Dedifferentiated amniotic fluid mesenchymal stem cell (primary cell): ENCODE measurements at regions not wholly inside any gene's neighbourhood (a gene's known extent, or its start where the extent isn't known, plus 50 kb on each side); places are given as distances from the start of the nearest gene placed in this dataset.

Experiments
- DNase-seq: peaks from one replicate; pipeline ENCODE4 v3.0.0-alpha.2; 2016; ENCODE audit errors: extremely low spot score

DNA sequence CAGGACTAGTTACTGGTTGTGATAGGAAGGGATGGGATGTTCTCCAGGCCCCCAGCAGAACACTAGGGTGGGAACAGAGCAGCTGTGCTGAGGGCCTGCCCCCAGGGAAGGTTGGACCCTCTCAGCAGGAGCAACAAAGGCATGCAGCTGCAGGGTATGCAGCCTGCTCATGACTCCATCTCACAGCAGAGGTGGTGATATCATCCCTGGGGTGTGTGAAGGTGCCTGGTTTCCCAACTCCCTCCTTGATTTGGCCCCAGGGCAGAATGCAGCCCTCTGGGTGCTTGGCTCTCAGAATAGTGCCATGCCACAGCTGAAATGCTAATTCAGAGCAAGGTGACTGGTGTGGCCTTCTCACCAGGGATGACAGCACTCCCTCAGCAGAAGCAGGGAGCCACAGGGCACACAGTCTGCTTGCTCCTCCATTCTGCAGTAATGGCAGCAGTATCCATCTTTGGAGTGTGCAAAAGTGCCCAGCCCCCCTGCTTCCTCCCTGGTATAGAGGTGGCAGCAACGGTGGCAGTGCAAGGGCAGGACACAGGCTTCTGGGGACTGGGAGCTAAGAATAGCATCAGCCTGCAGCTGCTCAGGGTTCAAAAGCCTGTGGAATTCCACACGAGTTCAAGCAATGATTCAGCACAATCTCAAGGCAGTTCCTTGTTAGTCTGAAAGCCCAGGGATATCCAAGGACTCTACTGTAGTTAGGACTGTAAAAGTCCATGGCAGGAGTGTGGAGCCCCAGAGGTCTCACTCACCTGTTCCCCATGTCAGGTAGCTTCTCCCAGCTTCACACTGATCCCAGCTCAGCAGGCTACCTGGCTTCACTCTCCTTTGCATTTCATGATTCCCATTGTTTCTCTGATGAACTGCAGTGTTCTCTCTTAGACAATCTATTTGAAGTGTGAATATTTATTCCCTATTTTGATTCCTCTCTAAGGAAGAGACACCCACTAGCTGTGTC lies 298.1 kb upstream of the FOXG1 start:
- no peak for DNase-seq

- no peak for DNase-seq
These were observed 284.1 kb upstream of the FOXG1 start for GRCh38 chr14:28482251-28483040.

GRCh38 chr14:28483506-28483905 lies 283.1 kb upstream of the FOXG1 start:
- no peak for DNase-seq

GRCh38 chr14:28488684-28489083 lies 277.9 kb upstream of the FOXG1 start:
- DNase-seq: no peak

DNA sequence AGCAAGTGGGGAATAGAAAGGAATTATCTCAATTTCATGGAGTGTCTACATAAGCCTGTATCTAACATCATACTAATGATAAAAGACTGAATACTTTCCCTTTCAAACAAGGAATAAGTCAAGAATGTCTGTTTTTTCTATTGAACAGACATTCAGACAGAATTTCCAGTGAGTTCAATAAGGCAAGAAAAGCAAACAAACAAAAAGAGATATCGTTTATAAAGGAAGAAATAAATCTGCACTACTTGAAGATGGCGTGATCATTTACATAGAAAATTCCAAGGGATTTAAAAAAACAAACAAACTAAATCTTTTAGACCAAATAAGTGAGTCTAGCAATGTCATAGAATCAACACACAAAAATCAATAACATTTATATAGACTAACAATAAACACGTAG lies 273.1 kb upstream of the FOXG1 start:
- DNase-seq: no peak

GRCh38 chr14:28494196-28494595 lies 272.4 kb upstream of the FOXG1 start:
- no peak for DNase-seq

DNA sequence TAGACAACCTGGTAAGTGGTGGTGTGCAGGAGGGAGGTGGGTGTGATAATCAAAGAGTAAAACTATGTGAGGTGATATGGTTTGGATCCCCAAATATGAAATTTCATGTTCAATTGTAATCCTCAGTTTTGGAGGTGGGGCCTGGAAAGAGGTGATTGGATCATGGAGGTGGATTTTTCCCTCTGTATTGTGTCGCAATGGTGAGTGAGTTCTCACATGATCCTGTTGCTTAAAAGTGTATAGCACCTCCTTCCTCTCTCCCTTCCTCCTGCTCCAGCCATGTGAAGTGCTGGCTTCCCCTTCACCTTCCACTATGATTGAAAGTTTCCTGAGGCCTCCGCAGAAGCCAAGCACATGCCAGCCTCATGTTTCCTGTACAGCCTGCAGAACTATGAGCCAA lies 270.2 kb upstream of the FOXG1 start:
- no peak for DNase-seq

DNA sequence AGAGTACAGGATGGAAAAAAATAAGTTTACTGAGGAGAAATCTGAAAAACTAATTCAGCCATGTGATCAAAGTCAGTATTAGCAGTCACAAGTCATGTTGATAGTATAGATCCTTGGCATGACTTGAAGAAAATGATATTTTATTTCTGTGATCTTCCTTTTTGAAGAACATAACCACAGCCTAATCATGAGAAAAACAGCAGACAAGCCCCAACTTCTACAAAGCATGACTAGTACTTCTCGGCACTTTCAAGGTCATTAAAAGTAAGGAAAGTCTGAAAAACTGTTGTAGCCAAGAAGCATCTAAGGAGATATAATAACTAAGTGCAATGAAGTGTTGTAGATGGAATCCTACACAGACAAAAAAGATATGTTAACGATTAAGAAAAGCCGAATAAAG lies 264.1 kb upstream of the FOXG1 start:
- no peak for DNase-seq

- DNase-seq: peak; percentile 94
These were observed 251.0 kb upstream of the FOXG1 start for GRCh38 chr14:28515571-28515970.

- no peak for DNase-seq
These were observed 229.7 kb upstream of the FOXG1 start for GRCh38 chr14:28536889-28537288.

DNA sequence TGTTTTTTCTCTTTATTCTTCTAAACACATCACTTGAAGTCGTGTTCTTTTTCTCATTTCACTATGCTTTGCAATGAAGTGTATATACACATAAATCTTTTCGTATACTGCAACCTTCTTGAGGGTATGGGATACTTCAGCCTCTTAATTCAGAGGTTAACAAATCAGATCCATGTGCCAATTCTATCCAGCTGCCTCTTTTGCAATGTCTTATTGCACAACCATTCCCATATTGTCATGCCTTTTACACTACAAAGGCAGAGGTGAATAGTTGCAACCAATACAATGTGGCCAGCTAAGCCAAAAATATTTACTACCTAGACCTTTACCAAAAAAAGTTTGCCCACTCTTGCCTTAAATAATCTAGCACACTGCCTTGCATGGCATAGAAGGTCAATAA lies 224.5 kb upstream of the FOXG1 start:
- DNase-seq: peak; percentile 36

DNA sequence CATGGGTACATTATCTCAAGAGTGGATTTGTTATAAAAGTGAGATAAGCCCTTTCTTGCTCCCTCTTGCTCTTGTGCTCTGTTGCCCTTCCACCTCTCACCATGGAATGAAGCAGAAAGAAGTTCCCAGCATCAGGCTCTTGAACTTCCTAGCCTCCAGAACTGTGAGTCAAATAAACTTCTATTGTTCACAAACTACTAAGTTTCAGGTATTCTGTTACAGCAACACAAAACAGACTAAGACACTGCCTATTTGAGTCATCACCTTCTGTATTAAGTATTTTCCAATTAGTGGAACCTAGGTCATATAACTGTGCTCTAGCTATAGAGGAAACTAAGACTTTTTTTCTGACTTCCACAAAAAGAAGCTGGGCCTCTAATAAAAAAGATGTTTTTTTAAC lies 201.2 kb upstream of the FOXG1 start:
- DNase-seq: no peak

DNA sequence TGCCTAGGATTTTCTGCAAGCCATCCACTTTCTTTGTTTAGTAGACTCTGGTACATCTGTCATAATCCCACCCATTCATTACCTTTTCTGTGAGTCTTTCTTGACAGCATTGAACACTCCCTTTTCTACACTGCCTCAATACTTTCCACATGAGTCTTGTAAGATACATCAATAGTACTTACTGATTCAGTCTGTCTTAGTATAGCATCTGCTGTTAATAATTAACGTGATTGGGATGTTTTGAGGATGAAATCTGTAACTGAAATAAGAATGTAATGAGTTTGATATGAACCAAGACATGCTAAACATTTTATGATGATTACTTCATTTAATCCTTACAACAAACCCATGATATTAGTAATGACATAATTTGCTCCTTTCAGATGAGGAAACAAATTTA lies 196.2 kb upstream of the FOXG1 start:
- DNase-seq: no peak

DNA sequence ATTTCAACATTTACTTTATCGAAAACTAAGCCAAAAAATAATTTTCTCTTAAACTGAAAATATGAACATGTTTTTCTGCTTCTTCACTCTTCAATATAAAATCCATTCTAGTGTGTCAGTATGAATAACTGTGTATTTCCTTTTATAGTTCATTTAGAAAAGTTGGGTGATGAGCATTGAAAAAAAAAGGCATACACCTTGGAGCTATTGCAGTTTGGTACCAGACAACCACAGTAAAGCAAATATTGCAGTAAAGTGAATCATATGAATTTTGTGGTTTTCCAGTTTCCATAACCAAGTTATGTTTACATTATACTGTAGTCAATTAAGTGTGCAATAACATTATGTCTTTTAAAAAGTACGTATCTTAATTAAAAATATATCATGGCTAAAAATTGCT lies 195.0 kb upstream of the FOXG1 start:
- no peak for DNase-seq

GRCh38 chr14:28576523-28576922 lies 190.1 kb upstream of the FOXG1 start:
- no peak for DNase-seq

DNA sequence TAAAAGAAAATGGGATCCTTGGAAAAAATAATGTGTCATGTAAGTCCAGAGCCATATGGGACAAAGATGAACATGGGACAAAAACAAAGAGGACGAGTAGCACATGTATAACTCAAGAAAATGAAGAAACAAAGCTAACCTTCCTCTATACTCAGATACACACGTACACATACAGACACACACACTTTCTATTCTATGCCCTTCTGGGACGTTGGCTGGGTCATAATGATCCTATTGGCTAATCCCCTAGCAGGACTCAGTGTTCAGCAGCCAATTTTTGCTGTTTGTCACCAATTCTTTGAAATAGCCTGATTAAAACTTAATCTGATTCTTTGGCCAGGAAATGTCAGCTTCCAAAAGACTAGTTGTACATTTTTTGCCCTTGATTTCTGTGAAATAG lies 189.4 kb upstream of the FOXG1 start:
- DNase-seq: no peak

GRCh38 chr14:28577711-28578131 lies 188.9 kb upstream of the FOXG1 start:
- DNase-seq: peak; percentile 76

DNA sequence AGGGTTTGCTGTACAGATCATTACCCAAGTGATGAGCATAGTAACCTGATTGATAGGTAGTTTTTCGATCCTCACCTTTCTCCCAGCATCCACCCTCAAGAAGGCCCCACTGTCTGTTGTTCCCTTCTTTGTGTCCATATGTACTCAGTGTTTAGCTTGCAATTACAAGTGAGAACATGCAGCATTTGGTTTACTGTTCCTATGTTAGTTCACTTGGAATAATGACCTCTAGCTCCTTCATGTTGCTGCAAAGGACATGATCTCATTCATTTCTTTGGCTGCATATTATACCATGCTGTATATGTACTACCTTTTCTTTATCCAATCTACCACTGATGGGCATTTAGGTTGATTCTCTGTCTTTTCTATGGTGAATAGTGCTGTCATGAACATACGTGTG lies 181.6 kb upstream of the FOXG1 start:
- DNase-seq: no peak

DNA sequence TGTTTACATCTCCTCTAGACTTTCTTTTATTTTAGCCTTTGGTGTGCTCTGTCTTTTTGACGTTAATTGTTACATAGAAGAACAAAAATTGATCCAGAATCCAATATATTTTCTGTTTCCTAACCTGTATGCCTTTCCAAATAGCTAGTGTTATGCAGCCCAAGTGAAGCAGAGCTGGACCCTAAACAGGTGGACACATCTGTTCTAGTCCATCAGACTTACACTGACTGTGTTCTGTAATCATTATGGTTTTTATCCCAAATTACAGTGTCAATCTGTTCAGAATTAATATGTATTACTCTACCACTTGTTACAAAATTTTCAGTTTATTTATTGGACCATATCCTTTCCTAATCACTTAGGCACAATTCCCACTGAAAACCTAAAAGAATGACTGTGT lies 176.8 kb upstream of the FOXG1 start:
- DNase-seq: no peak

DNA sequence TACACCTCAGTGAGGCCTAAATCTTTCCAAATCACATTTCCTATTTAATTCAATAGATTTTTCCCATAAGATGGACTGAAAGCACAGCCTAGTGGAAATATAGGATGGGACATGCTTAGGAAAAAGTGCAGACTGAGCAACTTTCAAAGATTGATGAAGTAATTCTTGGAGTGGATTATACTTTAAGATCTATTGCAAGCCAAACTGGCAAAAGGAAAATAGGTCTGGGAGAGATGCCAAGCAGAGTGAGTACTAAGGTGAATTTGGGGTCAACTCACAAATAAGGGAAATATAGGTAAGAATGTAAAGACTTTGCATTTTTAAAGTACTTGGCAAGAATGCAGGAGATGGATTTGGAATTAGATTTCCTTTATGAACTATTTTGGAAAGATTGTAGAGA lies 170.2 kb upstream of the FOXG1 start:
- peak; percentile 41 for DNase-seq

- DNase-seq: no peak
These were observed 167.4 kb upstream of the FOXG1 start for GRCh38 chr14:28599191-28599590.

GRCh38 chr14:28599605-28600004 lies 167.0 kb upstream of the FOXG1 start:
- DNase-seq: no peak

DNA sequence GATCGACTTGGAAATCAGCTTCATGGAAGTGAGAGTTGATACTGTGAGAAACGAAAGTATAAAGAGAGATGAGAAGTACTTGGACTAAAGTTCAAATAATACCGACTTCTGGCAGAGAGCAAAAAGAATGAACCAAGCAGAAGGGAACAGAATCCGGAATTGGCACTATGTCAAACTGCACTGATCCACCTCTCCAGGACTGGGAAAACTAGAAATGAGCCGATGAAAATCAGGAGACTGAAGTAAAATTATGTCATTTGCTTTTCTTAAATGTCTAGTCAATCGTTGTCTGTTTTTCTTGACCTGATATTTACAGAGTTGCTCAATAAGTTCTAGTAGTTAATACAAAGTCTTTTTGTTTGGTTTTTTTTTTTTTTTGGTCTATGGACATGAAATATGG lies 163.0 kb upstream of the FOXG1 start:
- no peak for DNase-seq
